ENCODE measurements at regions not wholly inside any gene's neighbourhood (a gene's known extent, or its start where the extent isn't known, plus 50 kb on each side); places are given as distances from the start of the nearest gene placed in this dataset.

DNA sequence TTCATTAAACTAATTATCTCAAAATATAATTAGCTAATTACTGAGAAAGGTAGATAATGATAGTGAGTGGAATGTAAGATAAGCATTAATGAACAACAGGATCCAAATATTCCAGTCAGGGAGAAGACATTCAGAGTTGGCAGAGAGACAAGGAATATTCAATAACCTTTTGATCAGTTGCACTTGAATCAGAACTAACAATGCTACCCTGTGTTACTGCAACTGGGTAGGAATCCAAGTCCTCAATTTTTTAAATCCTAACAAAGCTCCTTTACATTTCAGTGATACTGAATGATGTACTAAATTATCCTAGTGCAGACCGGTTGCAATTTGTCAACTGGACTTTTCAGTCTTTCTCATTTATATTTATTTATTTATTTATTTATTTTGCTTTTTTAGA, 107.1 kb upstream of the MIR17HG start:
- ATAC-seq (no peak), DNase-seq (ENCODE audit: low spot score) (no peak)
- Mint-ChIP-seq H3K4me1 (no peaks in the 10 kb centered on the region), H3K9me3 (peaks cover 12% of the 10 kb centered on the region; the same call in 1 of the 3 replicates), H3K4me3 (no peak overlapping the region), H3K27me3 (ENCODE audit: insufficient read depth, low read depth, poor library complexity) (no peaks in the 10 kb centered on the region), H3K36me3 (ENCODE audit: low read depth) (peaks cover 6% of the 10 kb centered on the region), H3K27ac (no peak overlapping the region)
- no peak overlapping the region for H3K27ac ChIP-seq (ENCODE audit: low read depth)
- no peaks in the 10 kb centered on the region for H3K27me3 ChIP-seq (ENCODE audit: insufficient read depth)
- H3K9me2 ChIP-seq (ENCODE audit: insufficient read depth) = peaks cover 18% of the 10 kb centered on the region
- no peaks in the 10 kb centered on the region for H3F3A ChIP-seq (replicated peaks; ENCODE audit: low read depth)
- no peak overlapping the region for H3K4me3 ChIP-seq
- no peak overlapping the region for H2AFZ ChIP-seq
- no peaks in the 10 kb centered on the region for H4K20me1 ChIP-seq (replicated peaks; ENCODE audit: insufficient read depth)
- no peaks in the 10 kb centered on the region for H3K4me1 ChIP-seq (ENCODE audit: insufficient read depth)
- TF ChIP-seq ZNF114 (CRISPR knock-in tag; IDR thresholded peaks at IDR 0.05) = no peak
- TF ChIP-seq, protein P1, sequence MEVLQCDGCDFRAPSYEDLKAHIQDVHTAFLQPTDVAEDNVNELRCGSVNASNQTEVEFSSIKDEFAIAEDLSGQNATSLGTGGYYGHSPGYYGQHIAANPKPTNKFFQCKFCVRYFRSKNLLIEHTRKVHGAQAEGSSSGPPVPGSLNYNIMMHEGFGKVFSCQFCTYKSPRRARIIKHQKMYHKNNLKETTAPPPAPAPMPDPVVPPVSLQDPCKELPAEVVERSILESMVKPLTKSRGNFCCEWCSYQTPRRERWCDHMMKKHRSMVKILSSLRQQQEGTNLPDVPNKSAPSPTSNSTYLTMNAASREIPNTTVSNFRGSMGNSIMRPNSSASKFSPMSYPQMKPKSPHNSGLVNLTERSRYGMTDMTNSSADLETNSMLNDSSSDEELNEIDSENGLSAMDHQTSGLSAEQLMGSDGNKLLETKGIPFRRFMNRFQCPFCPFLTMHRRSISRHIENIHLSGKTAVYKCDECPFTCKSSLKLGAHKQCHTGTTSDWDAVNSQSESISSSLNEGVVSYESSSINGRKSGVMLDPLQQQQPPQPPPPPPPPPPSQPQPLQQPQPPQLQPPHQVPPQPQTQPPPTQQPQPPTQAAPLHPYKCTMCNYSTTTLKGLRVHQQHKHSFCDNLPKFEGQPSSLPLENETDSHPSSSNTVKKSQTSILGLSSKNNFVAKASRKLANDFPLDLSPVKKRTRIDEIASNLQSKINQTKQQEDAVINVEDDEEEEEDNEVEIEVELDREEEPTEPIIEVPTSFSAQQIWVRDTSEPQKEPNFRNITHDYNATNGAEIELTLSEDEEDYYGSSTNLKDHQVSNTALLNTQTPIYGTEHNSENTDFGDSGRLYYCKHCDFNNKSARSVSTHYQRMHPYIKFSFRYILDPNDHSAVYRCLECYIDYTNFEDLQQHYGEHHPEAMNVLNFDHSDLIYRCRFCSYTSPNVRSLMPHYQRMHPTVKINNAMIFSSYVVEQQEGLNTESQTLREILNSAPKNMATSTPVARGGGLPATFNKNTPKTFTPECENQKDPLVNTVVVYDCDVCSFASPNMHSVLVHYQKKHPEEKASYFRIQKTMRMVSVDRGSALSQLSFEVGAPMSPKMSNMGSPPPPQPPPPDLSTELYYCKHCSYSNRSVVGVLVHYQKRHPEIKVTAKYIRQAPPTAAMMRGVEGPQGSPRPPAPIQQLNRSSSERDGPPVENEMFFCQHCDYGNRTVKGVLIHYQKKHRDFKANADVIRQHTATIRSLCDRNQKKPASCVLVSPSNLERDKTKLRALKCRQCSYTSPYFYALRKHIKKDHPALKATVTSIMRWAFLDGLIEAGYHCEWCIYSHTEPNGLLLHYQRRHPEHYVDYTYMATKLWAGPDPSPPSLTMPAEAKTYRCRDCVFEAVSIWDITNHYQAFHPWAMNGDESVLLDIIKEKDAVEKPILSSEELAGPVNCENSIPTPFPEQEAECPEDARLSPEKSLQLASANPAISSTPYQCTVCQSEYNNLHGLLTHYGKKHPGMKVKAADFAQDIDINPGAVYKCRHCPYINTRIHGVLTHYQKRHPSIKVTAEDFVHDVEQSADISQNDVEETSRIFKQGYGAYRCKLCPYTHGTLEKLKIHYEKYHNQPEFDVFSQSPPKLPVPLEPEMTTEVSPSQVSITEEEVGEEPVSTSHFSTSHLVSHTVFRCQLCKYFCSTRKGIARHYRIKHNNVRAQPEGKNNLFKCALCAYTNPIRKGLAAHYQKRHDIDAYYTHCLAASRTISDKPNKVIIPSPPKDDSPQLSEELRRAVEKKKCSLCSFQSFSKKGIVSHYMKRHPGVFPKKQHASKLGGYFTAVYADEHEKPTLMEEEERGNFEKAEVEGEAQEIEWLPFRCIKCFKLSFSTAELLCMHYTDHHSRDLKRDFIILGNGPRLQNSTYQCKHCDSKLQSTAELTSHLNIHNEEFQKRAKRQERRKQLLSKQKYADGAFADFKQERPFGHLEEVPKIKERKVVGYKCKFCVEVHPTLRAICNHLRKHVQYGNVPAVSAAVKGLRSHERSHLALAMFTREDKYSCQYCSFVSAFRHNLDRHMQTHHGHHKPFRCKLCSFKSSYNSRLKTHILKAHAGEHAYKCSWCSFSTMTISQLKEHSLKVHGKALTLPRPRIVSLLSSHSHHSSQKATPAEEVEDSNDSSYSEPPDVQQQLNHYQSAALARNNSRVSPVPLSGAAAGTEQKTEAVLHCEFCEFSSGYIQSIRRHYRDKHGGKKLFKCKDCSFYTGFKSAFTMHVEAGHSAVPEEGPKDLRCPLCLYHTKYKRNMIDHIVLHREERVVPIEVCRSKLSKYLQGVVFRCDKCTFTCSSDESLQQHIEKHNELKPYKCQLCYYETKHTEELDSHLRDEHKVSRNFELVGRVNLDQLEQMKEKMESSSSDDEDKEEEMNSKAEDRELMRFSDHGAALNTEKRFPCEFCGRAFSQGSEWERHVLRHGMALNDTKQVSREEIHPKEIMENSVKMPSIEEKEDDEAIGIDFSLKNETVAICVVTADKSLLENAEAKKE (CRISPR knock-in tag; IDR thresholded peaks at IDR 0.05) = no peak
- TF ChIP-seq EZH2 (IDR thresholded peaks at IDR 0.05; ENCODE audit: low read depth, unreplicated experiment) = no peak
- TF ChIP-seq STAT1 (IDR thresholded peaks at IDR 0.05; ENCODE audit: unreplicated experiment) = no peak
- TF ChIP-seq, protein P2, sequence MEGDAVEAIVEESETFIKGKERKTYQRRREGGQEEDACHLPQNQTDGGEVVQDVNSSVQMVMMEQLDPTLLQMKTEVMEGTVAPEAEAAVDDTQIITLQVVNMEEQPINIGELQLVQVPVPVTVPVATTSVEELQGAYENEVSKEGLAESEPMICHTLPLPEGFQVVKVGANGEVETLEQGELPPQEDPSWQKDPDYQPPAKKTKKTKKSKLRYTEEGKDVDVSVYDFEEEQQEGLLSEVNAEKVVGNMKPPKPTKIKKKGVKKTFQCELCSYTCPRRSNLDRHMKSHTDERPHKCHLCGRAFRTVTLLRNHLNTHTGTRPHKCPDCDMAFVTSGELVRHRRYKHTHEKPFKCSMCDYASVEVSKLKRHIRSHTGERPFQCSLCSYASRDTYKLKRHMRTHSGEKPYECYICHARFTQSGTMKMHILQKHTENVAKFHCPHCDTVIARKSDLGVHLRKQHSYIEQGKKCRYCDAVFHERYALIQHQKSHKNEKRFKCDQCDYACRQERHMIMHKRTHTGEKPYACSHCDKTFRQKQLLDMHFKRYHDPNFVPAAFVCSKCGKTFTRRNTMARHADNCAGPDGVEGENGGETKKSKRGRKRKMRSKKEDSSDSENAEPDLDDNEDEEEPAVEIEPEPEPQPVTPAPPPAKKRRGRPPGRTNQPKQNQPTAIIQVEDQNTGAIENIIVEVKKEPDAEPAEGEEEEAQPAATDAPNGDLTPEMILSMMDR (conservative IDR thresholded peaks at IDR 0.05; ENCODE audit: low read depth in 2 of 2) = no peak
- TF ChIP-seq, protein P3, sequence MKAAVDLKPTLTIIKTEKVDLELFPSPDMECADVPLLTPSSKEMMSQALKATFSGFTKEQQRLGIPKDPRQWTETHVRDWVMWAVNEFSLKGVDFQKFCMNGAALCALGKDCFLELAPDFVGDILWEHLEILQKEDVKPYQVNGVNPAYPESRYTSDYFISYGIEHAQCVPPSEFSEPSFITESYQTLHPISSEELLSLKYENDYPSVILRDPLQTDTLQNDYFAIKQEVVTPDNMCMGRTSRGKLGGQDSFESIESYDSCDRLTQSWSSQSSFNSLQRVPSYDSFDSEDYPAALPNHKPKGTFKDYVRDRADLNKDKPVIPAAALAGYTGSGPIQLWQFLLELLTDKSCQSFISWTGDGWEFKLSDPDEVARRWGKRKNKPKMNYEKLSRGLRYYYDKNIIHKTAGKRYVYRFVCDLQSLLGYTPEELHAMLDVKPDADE (IDR thresholded peaks at IDR 0.05) = no peak
- TF ChIP-seq JUNB (IDR thresholded peaks at IDR 0.05; ENCODE audit: unreplicated experiment) = no peak
- no peak for TF ChIP-seq ZNF331 (CRISPR knock-in tag; IDR thresholded peaks at IDR 0.05; ENCODE audit: low read depth)
- TF ChIP-seq, protein P4, sequence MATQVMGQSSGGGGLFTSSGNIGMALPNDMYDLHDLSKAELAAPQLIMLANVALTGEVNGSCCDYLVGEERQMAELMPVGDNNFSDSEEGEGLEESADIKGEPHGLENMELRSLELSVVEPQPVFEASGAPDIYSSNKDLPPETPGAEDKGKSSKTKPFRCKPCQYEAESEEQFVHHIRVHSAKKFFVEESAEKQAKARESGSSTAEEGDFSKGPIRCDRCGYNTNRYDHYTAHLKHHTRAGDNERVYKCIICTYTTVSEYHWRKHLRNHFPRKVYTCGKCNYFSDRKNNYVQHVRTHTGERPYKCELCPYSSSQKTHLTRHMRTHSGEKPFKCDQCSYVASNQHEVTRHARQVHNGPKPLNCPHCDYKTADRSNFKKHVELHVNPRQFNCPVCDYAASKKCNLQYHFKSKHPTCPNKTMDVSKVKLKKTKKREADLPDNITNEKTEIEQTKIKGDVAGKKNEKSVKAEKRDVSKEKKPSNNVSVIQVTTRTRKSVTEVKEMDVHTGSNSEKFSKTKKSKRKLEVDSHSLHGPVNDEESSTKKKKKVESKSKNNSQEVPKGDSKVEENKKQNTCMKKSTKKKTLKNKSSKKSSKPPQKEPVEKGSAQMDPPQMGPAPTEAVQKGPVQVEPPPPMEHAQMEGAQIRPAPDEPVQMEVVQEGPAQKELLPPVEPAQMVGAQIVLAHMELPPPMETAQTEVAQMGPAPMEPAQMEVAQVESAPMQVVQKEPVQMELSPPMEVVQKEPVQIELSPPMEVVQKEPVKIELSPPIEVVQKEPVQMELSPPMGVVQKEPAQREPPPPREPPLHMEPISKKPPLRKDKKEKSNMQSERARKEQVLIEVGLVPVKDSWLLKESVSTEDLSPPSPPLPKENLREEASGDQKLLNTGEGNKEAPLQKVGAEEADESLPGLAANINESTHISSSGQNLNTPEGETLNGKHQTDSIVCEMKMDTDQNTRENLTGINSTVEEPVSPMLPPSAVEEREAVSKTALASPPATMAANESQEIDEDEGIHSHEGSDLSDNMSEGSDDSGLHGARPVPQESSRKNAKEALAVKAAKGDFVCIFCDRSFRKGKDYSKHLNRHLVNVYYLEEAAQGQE (IDR thresholded peaks at IDR 0.05; ENCODE audit: unreplicated experiment) = no peak
- TF ChIP-seq POLR2AphosphoS5 (IDR thresholded peaks at IDR 0.05; ENCODE audit: low read depth) = no peak
- H3K4me2 ChIP-seq = no peak overlapping the region
- no peaks in the 10 kb centered on the region for H3K36me3 ChIP-seq (ENCODE audit: insufficient read depth)
- no peaks in the 10 kb centered on the region for H3K79me2 ChIP-seq (replicated peaks; ENCODE audit: insufficient read depth)

Data from GM23338 (cell line).